Neural cell (in vitro differentiated cells): ENCODE measurements at regions not wholly inside any gene's neighbourhood (a gene's known extent, or its start where the extent isn't known, plus 50 kb on each side); places are given as distances from the start of the nearest gene placed in this dataset.
"Not testable (repeated sequence)": the region's sequence is repeated elsewhere in the genome, so short reads cannot be mapped to it uniquely, and the experiment has no call there.

Experiments used
- H2AFZ ChIP-seq: fragments of 200-600, 300-800 bp; sonication (generic), shearing (Covaris generic); 2 replicates; pipeline ENCODE4 v1.6.0; 2014; ENCODE audit warnings: low read depth, mild to moderate bottlenecking, antibody characterized with exemption, low read length, moderate library complexity
- H3F3A ChIP-seq: fragments of 200-600 bp; shearing (Covaris generic); 2 replicates; pipeline ENCODE4 v1.6.1; 2016; ENCODE audit warnings: mild to moderate bottlenecking, moderate library complexity, mixed read lengths, antibody characterized with exemption, low read length; ENCODE audit not compliant: insufficient read depth, poor library complexity, severe bottlenecking
- H3K27ac ChIP-seq: fragments of 200-600, 300-800 bp; sonication (generic), shearing (Covaris generic); 2 replicates; pipeline ENCODE4 v1.5.1; 2014; ENCODE audit warnings: mild to moderate bottlenecking, low read length, moderate library complexity
- H3K27me3 ChIP-seq: fragments of 300-800, 200-600 bp; sonication (generic), shearing (Covaris generic); 2 replicates; pipeline ENCODE4 v1.6.0; 2014; ENCODE audit warnings: mild to moderate bottlenecking, low read depth, low read length, moderate library complexity; ENCODE audit not compliant: insufficient read depth
- H3K36me3 ChIP-seq: fragments of 300-800, 200-600 bp; sonication (generic), shearing (Covaris generic); 2 replicates; pipeline ENCODE4 v1.5.1; 2014; ENCODE audit warnings: mild to moderate bottlenecking, antibody characterized with exemption, low read length, moderate library complexity; ENCODE audit not compliant: insufficient read depth
- H3K4me2 ChIP-seq: fragments of 300-800, 200-600 bp; sonication (generic), shearing (Covaris generic); 2 replicates; pipeline ENCODE4 v1.6.0; 2014; ENCODE audit warnings: mild to moderate bottlenecking, low read length
- H3K4me3 ChIP-seq: fragments of 300-800, 200-600 bp; sonication (generic), shearing (Covaris generic); 2 replicates; pipeline ENCODE4 v1.5.1; 2014; ENCODE audit warnings: mild to moderate bottlenecking, low read length, moderate library complexity
- H3K79me2 ChIP-seq: fragments of 200-600 bp; shearing (Covaris generic); replicated peaks from 2 replicates; pipeline ENCODE4 v1.6.0; 2014; ENCODE audit warnings: mild to moderate bottlenecking, low read length, moderate library complexity; ENCODE audit not compliant: insufficient read depth
- H3K9ac ChIP-seq: fragments of 300-800, 200-600 bp; sonication (generic), shearing (Covaris generic); 2 replicates; pipeline ENCODE4 v1.6.1; 2016; ENCODE audit warnings: mild to moderate bottlenecking, low read length, mixed read lengths
- H3K9me2 ChIP-seq: fragments of 200-600 bp; shearing (Covaris generic); 2 replicates; pipeline ENCODE4 v1.6.1; 2016; ENCODE audit warnings: mild to moderate bottlenecking, low read length, mixed read lengths; ENCODE audit not compliant: insufficient read depth
- H3K9me3 ChIP-seq: fragments of 200-600, 300-800 bp; sonication (generic), shearing (Covaris generic); 2 replicates; pipeline ENCODE4 v1.6.1; 2016; ENCODE audit warnings: mild to moderate bottlenecking, mixed run types, low read length, moderate library complexity, mixed read lengths
- H4K20me1 ChIP-seq: fragments of 200-600 bp; shearing (Covaris generic); 2 replicates; pipeline ENCODE4 v1.6.1; 2016; ENCODE audit warnings: mild to moderate bottlenecking, mixed run types; ENCODE audit not compliant: insufficient read depth
- EP300 ChIP-seq: fragments of 450-650 bp; conservative IDR thresholded peaks from 2 replicates; pipeline ENCODE4 v1.6.1; 2014; ENCODE audit warnings: antibody characterized with exemption, mild to moderate bottlenecking, moderate library complexity; ENCODE audit not compliant: poor library complexity, severe bottlenecking
- EZH2 ChIP-seq: fragments of 200-600, 300-800 bp; shearing (Covaris generic), sonication (generic); IDR thresholded peaks from 2 replicates; pipeline ENCODE4 v1.6.1; 2014; ENCODE audit warnings: antibody characterized with exemption, low read length, borderline replicate concordance, mild to moderate bottlenecking; ENCODE audit not compliant: insufficient read depth, poor library complexity, severe bottlenecking
- MXI1 ChIP-seq: fragments of 450-650 bp; conservative IDR thresholded peaks from 2 replicates; pipeline ENCODE4 v1.6.1; 2014; ENCODE audit warnings: antibody characterized with exemption, mild to moderate bottlenecking; ENCODE audit not compliant: poor library complexity, severe bottlenecking
- POLR2AphosphoS5 ChIP-seq: IDR thresholded peaks from 2 replicates; pipeline ENCODE4 v1.6.1; 2012
- RAD21 ChIP-seq: fragments of 450-650 bp; conservative IDR thresholded peaks from 2 replicates; pipeline ENCODE4 v1.6.1; 2014; ENCODE audit warnings: antibody characterized with exemption, mild to moderate bottlenecking, moderate library complexity
- REST ChIP-seq: IDR thresholded peaks from 2 replicates; pipeline ENCODE4 v1.6.1; 2012; ENCODE audit warnings: borderline replicate concordance
- SMC3 ChIP-seq: fragments of 450-650 bp; conservative IDR thresholded peaks from 2 replicates; pipeline ENCODE4 v1.6.1; 2014; ENCODE audit warnings: antibody characterized with exemption, mild to moderate bottlenecking, moderate library complexity; ENCODE audit not compliant: poor library complexity
- TAF1 ChIP-seq: IDR thresholded peaks from 2 replicates; pipeline ENCODE4 v1.6.1; 2012; ENCODE audit warnings: low read depth
- TF ChIP-seq, protein P1 (sequence below): fragments of 450-650 bp; IDR thresholded peaks from 2 replicates; pipeline ENCODE4 v1.5.1; 2014; ENCODE audit warnings: antibody characterized with exemption, mild to moderate bottlenecking, moderate library complexity; ENCODE audit not compliant: poor library complexity, severe bottlenecking

- no peak overlapping the region for H2AFZ ChIP-seq
- no peak overlapping the region for H3K4me2 ChIP-seq
- no peaks in the 10 kb centered on the region for H3K27me3 ChIP-seq
- no peak overlapping the region for H3K9ac ChIP-seq
- H3K9me3 ChIP-seq = no peaks in the 10 kb centered on the region
- H3K4me3 ChIP-seq = no peak overlapping the region
- no peak overlapping the region for H3K27ac ChIP-seq
- H3F3A ChIP-seq = no peaks in the 10 kb centered on the region
- TF ChIP-seq MXI1 = no peak
- no peak for TF ChIP-seq EZH2
- TF ChIP-seq REST = no peak
- TF ChIP-seq POLR2AphosphoS5 = no peak
- no peaks in the 10 kb centered on the region for H4K20me1 ChIP-seq
- H3K9me2 ChIP-seq = no peaks in the 10 kb centered on the region
- H3K36me3 ChIP-seq = no peaks in the 10 kb centered on the region
- no peaks in the 10 kb centered on the region for H3K79me2 ChIP-seq
Observed at GRCh38 chr3:153247331-153248330, 85.6 kb downstream of the RAP2B start.

DNA sequence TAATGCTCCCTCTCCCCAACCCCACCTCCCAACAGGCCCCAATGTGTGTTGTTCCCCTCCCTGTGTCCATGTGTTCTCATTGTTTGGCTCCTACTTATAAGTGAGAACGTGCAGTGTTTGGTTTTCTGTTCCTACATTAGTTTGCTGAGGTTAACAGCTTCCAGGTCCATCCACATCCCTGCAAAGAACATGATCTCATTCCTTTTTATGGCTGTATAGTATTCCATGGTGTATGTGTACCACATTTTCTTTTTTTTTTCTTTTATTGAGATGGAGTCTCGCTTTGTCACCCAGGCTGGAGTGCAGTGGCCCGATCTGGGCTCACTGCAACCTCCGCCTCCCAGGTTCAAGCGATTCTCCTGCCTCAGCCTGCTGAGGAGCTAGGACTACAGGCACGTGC, 86.8 kb downstream of the RAP2B start:
- not testable (repeated sequence) for H3K36me3 ChIP-seq, H3K4me3 ChIP-seq, H3F3A ChIP-seq, H3K79me2 ChIP-seq, H3K4me2 ChIP-seq, H4K20me1 ChIP-seq, H3K27me3 ChIP-seq, H3K9me3 ChIP-seq, H3K27ac ChIP-seq, H3K9me2 ChIP-seq, H3K9ac ChIP-seq, H2AFZ ChIP-seq

- H3K79me2 ChIP-seq = no peaks in the 10 kb centered on the region
- no peak overlapping the region for H3K27ac ChIP-seq
- H3K9me2 ChIP-seq = no peaks in the 10 kb centered on the region
- H3K4me3 ChIP-seq = no peak overlapping the region
- H3K36me3 ChIP-seq = no peaks in the 10 kb centered on the region
- no peak overlapping the region for H3K4me2 ChIP-seq
- H3K9ac ChIP-seq = no peak overlapping the region
- no peaks in the 10 kb centered on the region for H4K20me1 ChIP-seq
- H3K27me3 ChIP-seq = no peaks in the 10 kb centered on the region
- TF ChIP-seq SMC3 (no peak), EP300 (no peak), RAD21 (no peak), POLR2AphosphoS5 (no peak), EZH2 (no peak), TAF1 (no peak), MXI1 (no peak)
- TF ChIP-seq, protein P1, sequence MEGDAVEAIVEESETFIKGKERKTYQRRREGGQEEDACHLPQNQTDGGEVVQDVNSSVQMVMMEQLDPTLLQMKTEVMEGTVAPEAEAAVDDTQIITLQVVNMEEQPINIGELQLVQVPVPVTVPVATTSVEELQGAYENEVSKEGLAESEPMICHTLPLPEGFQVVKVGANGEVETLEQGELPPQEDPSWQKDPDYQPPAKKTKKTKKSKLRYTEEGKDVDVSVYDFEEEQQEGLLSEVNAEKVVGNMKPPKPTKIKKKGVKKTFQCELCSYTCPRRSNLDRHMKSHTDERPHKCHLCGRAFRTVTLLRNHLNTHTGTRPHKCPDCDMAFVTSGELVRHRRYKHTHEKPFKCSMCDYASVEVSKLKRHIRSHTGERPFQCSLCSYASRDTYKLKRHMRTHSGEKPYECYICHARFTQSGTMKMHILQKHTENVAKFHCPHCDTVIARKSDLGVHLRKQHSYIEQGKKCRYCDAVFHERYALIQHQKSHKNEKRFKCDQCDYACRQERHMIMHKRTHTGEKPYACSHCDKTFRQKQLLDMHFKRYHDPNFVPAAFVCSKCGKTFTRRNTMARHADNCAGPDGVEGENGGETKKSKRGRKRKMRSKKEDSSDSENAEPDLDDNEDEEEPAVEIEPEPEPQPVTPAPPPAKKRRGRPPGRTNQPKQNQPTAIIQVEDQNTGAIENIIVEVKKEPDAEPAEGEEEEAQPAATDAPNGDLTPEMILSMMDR = no peak
- H3F3A ChIP-seq = no peaks in the 10 kb centered on the region
- H3K9me3 ChIP-seq = no peaks in the 10 kb centered on the region
- H2AFZ ChIP-seq = no peak overlapping the region
Observed at GRCh38 chr3:153249906-153250305, 87.9 kb downstream of the RAP2B start.
